Stomach (tissue), 8 donors: ENCODE measurements at regions not wholly inside any gene's neighbourhood (a gene's known extent, or its start where the extent isn't known, plus 50 kb on each side); places are given as distances from the start of the nearest gene placed in this dataset.

Source experiments
- DNase-seq, 2 donors: peaks; one replicate each; pipeline versions ENCODE4 v3.0.0 to v3.0.0-alpha.2; 2013 to 2019
- H3K27ac ChIP-seq, 5 donors: fragments of 200-600 bp in 4 of 5; sonication (generic) in 4 of 5; one replicate each; pipeline ENCODE4 v1.5.1; 2013 to 2019; ENCODE audit warnings: mild to moderate bottlenecking in 1 of 5, moderate library complexity in 1 of 5
- H3K27me3 ChIP-seq, 3 donors: fragments of 200-600 bp; sonication (generic); one replicate each; pipeline ENCODE4 v1.5.1; 2017 to 2019; ENCODE audit warnings: mixed run types in 1 of 3
- H3K36me3 ChIP-seq, 4 donors: fragments of 200-600 bp; sonication (generic); 1 replicate in 3 of 4; 2 replicates in 1 of 4; pipeline ENCODE4 v1.5.1; 2016 to 2019
- H3K4me1 ChIP-seq, 4 donors: fragments of 200-600 bp; sonication (generic); one replicate each; pipeline ENCODE4 v1.5.1; 2016 to 2019
- H3K4me3 ChIP-seq, 4 donors: fragments of 200-600 bp; sonication (generic) in 3 of 4; one replicate each; pipeline ENCODE4 v1.5.1; 2016 to 2019; ENCODE audit warnings: mild to moderate bottlenecking in 1 of 4
- H3K9me3 ChIP-seq, 4 donors: fragments of 200-600 bp; sonication (generic); one replicate each; pipeline ENCODE4 v1.5.1; 2016 to 2019
- CTCF ChIP-seq, 7 experiments: fragments of 450-650 bp in 4 of 7; fragments of 200-600 bp in 3 of 7; sonication (generic) in 3 of 7; IDR thresholded peaks; one replicate each; pipeline ENCODE4 v1.5.1; 2016 to 2019; ENCODE audit warnings: antibody characterized with exemption in 7 of 7, control low read depth in 2 of 7, mild to moderate bottlenecking in 1 of 7
- EP300 ChIP-seq: sonication (generic); formaldehyde crosslinking; IDR thresholded peaks from one replicate; pipeline ENCODE4 v1.6.1; 2017; ENCODE audit warnings: antibody characterized with exemption
- POLR2A ChIP-seq, 4 donors: fragments of 450-650 bp; IDR thresholded peaks; one replicate each; pipeline ENCODE4 v1.6.1; 2016; ENCODE audit warnings: antibody characterized with exemption in 4 of 4, control low read depth in 2 of 4, mild to moderate bottlenecking in 1 of 4, moderate library complexity in 1 of 4
- POLR2AphosphoS5 ChIP-seq, 3 donors: sonication (generic); formaldehyde crosslinking; IDR thresholded peaks; one replicate each; pipeline ENCODE4 v1.6.1; 2016; ENCODE audit warnings: antibody characterized with exemption in 3 of 3
- WGBS, 5 donors: extraction: QIAGEN DNeasy Blood & Tissue Kit in 3 of 5; methylation state at CpG; one replicate each; pipeline versions ENCODE4 v1.1.5 to v1.1.7; 2013 to 2018; 5-methylcytosine and 5-hydroxymethylcytosine counted together
- intact Hi-C: fragments of 100-400 bp; cut with DNase I; formaldehyde crosslinking; loops from one replicate; pipeline ENCODE4 v1.15.1; 2023; ENCODE audit warnings: low total_unique reads
- donor health status: healthy with polysubstance abuse.
- donor health status: Bipolar disorder and iron deficiency.
- donor health status: healthy.

GRCh38 chr21:34215911-34216717, 142.7 kb downstream of the MRPS6 start:
- Histone ChIP-seq H3K4me3 (no peak overlapping the region), H3K27me3 (no peaks in the 10 kb centered on the region), H3K4me1 (no peaks in the 10 kb centered on the region), H3K36me3 (no peaks in the 10 kb centered on the region), H3K9me3 (peaks cover 0 to 14% (median 5%) of the 10 kb centered on the region in 4 donors), H3K27ac (no peak overlapping the region)
- DNase-seq: no peak
- intact Hi-C loops: no loop called here
- WGBS, 5 donors: 63 to 75% (median 65%) methylated on average over 9 of the region's 9 CpGs
- no peak for TF ChIP-seq CTCF (IDR thresholded peaks at IDR 0.05)
- TF ChIP-seq EP300: no peak
- TF ChIP-seq POLR2AphosphoS5 (IDR thresholded peaks at IDR 0.05): no peak
- no peak for TF ChIP-seq POLR2A (IDR thresholded peaks at IDR 0.05)

DNA sequence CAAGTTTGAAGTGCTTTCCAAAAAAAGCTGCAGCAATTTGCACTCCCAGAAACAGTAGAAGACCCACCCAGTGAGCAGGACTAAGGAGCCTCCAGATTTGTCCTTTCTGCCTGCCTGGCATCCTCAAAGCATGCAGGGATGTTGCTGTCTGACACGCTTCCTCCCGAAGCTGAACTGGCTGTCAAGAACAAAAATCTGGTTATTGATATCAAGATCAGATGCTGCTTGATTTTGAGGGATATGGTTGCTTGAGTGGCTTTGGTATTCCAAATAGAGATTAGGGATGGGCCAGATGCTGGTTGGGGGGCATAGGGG, 143.3 kb downstream of the MRPS6 start:
- intact Hi-C loops: no loop called here
- no peaks in the 10 kb centered on the region for H3K36me3 ChIP-seq
- H3K27me3 ChIP-seq: no peaks in the 10 kb centered on the region
- H3K27ac ChIP-seq: no peak overlapping the region
- DNase-seq: no peak
- H3K4me1 ChIP-seq: peaks cover 0 to 3% (median 0%) of the 10 kb centered on the region in 4 donors
- TF ChIP-seq POLR2A (IDR thresholded peaks at IDR 0.05) (no peak), CTCF (IDR thresholded peaks at IDR 0.05) (no peak), EP300 (no peak), POLR2AphosphoS5 (IDR thresholded peaks at IDR 0.05) (no peak)
- WGBS, 5 donors: 34 to 58% (median 36%) methylated on average over 2 of the region's 2 CpGs
- H3K9me3 ChIP-seq: peaks cover 0 to 14% (median 5%) of the 10 kb centered on the region in 4 donors
- H3K4me3 ChIP-seq: no peak overlapping the region

DNA sequence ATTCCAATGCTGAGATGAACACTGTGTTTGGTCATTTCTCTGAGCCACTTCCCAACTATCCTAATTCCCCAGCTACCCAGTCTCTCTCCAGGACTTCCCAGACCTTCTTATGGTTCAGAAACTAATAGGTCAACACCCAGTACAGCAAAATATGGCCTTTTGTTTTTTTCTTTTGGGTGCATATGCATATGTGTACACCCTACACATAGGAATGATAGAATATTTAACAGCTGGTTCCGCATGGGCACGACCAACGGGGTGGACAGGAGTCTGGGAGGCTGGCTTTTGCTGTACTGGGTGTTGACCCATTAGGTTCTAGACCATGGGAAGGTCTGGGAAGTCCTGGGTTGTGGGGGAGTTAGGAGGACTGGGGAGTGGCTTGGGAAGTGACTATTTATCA, 143.9 kb downstream of the MRPS6 start:
- intact Hi-C loops: no loop called here
- Histone ChIP-seq H3K27ac (no peak overlapping the region), H3K4me3 (no peak overlapping the region), H3K27me3 (no peaks in the 10 kb centered on the region), H3K9me3 (peaks cover 0 to 14% (median 5%) of the 10 kb centered on the region in 4 donors), H3K4me1 (peaks cover 0 to 8% (median 0%) of the 10 kb centered on the region in 4 donors), H3K36me3 (no peaks in the 10 kb centered on the region)
- 93 to 97% (median 96%) methylated on average over 3 of the region's 3 CpGs for WGBS, 5 donors
- TF ChIP-seq EP300 (no peak), POLR2A (IDR thresholded peaks at IDR 0.05) (no peak), POLR2AphosphoS5 (IDR thresholded peaks at IDR 0.05) (no peak), CTCF (IDR thresholded peaks at IDR 0.05) (no peak)
- DNase-seq: no peak

DNA sequence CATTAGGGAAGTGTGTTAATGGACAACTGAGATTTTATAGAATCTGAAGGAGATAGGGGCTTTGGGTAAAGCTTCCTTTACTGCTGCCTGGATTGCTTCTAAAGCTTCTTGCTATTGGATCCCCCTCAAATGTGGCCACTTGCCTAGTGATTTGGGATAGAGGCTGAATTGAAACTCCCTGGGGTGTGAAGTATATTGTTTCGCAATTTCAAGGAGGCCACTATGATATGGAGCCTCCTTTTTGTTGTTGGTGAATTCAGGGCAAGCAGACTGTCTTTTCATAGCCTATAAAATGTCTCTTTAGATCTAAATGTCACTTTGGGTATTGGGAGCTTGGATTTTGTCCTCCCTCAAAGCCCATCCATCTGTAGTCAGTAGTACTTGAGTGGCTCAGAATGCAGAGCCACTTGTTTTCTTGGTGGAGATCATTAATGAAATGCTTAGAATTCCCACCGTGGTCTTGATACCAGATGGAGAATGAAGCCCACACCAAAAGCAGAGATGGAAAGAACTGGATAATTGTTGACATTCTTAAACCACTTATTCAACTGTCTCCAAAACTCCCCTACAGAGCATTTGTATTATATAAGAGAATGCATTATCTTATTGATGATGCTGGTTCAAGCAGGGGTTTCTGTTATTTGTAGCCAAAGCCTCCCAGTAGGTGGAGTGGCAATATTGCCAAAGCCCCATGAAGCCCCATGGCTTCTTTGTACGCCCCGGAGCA, 144.3 kb upstream of the KCNE2 start:
- Histone ChIP-seq H3K36me3 (no peaks in the 10 kb centered on the region), H3K4me3 (no peak overlapping the region), H3K27me3 (no peaks in the 10 kb centered on the region), H3K9me3 (peaks cover 0 to 6% (median 2%) of the 10 kb centered on the region in 4 donors), H3K4me1 (peaks cover 0 to 9% (median 0%) of the 10 kb centered on the region in 4 donors), H3K27ac (no peak overlapping the region)
- intact Hi-C loops: no loop called here
- TF ChIP-seq CTCF (IDR thresholded peaks at IDR 0.05) (no peak), EP300 (no peak), POLR2AphosphoS5 (IDR thresholded peaks at IDR 0.05) (no peak), POLR2A (IDR thresholded peaks at IDR 0.05) (no peak)
- 84 to 93% (median 87%) methylated on average over 4 of the region's 4 CpGs for WGBS, 5 donors
- DNase-seq: no peak
